ENCODE measurements at regions not wholly inside any gene's neighbourhood (a gene's known extent, or its start where the extent isn't known, plus 50 kb on each side); places are given as distances from the start of the nearest gene placed in this dataset.

DNA sequence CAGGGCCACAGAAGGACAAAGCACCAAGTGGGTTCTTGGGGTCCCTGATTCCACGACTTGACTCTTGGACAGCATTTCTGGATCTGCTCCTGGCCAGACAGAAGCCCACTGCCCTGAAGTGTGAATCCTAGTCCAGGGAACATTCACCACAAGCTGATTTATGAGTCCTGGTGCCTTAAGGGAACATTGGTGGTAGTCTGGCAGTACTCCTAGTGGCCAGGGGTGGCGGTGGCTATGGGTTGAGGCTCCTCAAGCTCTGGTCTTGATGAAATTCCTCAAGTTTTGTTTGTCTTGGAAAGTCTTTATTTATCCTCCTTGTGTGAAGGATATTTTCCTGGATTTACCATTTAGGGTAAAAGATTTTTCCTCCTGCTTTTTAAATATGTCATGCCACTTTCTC is 307.5 kb downstream of the PYDC2 start (continued):
- TF ChIP-seq, protein P1, sequence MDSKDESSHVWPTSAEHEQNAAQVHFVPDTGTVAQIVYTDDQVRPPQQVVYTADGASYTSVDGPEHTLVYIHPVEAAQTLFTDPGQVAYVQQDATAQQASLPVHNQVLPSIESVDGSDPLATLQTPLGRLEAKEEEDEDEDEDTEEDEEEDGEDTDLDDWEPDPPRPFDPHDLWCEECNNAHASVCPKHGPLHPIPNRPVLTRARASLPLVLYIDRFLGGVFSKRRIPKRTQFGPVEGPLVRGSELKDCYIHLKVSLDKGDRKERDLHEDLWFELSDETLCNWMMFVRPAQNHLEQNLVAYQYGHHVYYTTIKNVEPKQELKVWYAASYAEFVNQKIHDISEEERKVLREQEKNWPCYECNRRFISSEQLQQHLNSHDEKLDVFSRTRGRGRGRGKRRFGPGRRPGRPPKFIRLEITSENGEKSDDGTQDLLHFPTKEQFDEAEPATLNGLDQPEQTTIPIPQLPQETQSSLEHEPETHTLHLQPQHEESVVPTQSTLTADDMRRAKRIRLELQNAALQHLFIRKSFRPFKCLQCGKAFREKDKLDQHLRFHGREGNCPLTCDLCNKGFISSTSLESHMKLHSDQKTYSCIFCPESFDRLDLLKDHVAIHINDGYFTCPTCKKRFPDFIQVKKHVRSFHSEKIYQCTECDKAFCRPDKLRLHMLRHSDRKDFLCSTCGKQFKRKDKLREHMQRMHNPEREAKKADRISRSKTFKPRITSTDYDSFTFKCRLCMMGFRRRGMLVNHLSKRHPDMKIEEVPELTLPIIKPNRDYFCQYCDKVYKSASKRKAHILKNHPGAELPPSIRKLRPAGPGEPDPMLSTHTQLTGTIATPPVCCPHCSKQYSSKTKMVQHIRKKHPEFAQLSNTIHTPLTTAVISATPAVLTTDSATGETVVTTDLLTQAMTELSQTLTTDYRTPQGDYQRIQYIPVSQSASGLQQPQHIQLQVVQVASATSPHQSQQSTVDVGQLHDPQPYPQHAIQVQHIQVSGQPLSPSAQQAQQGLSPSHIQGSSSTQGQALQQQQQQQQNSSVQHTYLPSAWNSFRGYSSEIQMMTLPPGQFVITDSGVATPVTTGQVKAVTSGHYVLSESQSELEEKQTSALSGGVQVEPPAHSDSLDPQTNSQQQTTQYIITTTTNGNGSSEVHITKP (tag by site-specific recombination; IDR thresholded peaks at IDR 0.05) = no peak
- TF ChIP-seq ZBTB48 (tag by site-specific recombination; IDR thresholded peaks at IDR 0.05) = no peak

- no peaks in the 10 kb centered on the region for H3K9me3 ChIP-seq (ENCODE audit: control insufficient read depth, insufficient read depth, low read depth, low read length)
- ChIA-PET POLR2A (no interaction called here), CTCF (no interaction called here)
- peaks cover 2% of the 10 kb centered on the region; the same call in 1 of the 2 replicates for H3K4me1 ChIP-seq (ENCODE audit: control insufficient read depth, insufficient read depth, low read length)
- TF ChIP-seq ZBTB11 (tag by site-specific recombination; conservative IDR thresholded peaks at IDR 0.05; ENCODE audit: low read depth) (no peak), KLF17 (tag by site-specific recombination; IDR thresholded peaks at IDR 0.05) (no peak), ZNF416 (tag by site-specific recombination; IDR thresholded peaks at IDR 0.05) (no peak), ZNF837 (tag by site-specific recombination; IDR thresholded peaks at IDR 0.05) (no peak), ZBTB8A (tag by site-specific recombination; IDR thresholded peaks at IDR 0.05) (no peak), TRIM28 (IDR thresholded peaks at IDR 0.05; ENCODE audit: borderline replicate concordance, low read length) (no peak), KLF10 (tag by site-specific recombination; IDR thresholded peaks at IDR 0.05) (no peak), ZNF341 (tag by site-specific recombination; IDR thresholded peaks at IDR 0.05; ENCODE audit: low read depth) (no peak), GLIS2 (tag by site-specific recombination; IDR thresholded peaks at IDR 0.05) (no peak), KLF7 (tag by site-specific recombination; IDR thresholded peaks at IDR 0.05; ENCODE audit: borderline replicate concordance) (no peak), ZNF37A (tag by site-specific recombination; IDR thresholded peaks at IDR 0.05) (no peak), ZNF549 (tag by site-specific recombination; IDR thresholded peaks at IDR 0.05) (no peak)
- TF ChIP-seq, protein P2, sequence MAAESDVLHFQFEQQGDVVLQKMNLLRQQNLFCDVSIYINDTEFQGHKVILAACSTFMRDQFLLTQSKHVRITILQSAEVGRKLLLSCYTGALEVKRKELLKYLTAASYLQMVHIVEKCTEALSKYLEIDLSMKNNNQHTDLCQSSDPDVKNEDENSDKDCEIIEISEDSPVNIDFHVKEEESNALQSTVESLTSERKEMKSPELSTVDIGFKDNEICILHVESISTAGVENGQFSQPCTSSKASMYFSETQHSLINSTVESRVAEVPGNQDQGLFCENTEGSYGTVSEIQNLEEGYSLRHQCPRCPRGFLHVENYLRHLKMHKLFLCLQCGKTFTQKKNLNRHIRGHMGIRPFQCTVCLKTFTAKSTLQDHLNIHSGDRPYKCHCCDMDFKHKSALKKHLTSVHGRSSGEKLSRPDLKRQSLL (tag by site-specific recombination; IDR thresholded peaks at IDR 0.05) = no peak
- TF ChIP-seq, protein P3, sequence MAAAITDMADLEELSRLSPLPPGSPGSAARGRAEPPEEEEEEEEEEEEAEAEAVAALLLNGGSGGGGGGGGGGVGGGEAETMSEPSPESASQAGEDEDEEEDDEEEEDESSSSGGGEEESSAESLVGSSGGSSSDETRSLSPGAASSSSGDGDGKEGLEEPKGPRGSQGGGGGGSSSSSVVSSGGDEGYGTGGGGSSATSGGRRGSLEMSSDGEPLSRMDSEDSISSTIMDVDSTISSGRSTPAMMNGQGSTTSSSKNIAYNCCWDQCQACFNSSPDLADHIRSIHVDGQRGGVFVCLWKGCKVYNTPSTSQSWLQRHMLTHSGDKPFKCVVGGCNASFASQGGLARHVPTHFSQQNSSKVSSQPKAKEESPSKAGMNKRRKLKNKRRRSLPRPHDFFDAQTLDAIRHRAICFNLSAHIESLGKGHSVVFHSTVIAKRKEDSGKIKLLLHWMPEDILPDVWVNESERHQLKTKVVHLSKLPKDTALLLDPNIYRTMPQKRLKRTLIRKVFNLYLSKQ (tag by site-specific recombination; IDR thresholded peaks at IDR 0.05; ENCODE audit: borderline replicate concordance) = no peak
- H3K4me3 ChIP-seq (ENCODE audit: low read depth, low read length) = no peak overlapping the region
- no peaks in the 10 kb centered on the region for H3K36me3 ChIP-seq (ENCODE audit: control insufficient read depth in 2 of 2, insufficient read depth in 1 of 2, low read length in 2 of 2)
- H3K27ac ChIP-seq (ENCODE audit: extremely low read depth, low read depth, low read length) = no peak overlapping the region
These were observed 309.6 kb downstream of the PYDC2 start for GRCh38 chr3:191770541-191770940.

Measured in HEK293 (cell line).